H9 (cell line): ENCODE measurements at regions not wholly inside any gene's neighbourhood (a gene's known extent, or its start where the extent isn't known, plus 50 kb on each side); places are given as distances from the start of the nearest gene placed in this dataset.

Source experiments
- DNase-seq: peaks from one replicate; pipeline ENCODE4 v3.0.0-alpha.2; 2017
- H2AFZ ChIP-seq: one replicate; pipeline ENCODE4 v1.6.1; 2013; ENCODE audit warnings: mild to moderate bottlenecking, low read length, control low read depth, moderate library complexity
- H2AK5ac ChIP-seq: 2 replicates; pipeline ENCODE4 v1.6.1; 2013; ENCODE audit warnings: low read length, control low read depth, mixed read lengths; ENCODE audit not compliant: insufficient read length
- H2BK120ac ChIP-seq: one replicate; pipeline ENCODE4 v1.6.1; 2013; ENCODE audit warnings: low read depth, mild to moderate bottlenecking, low read length, control low read depth, inconsistent platforms; ENCODE audit not compliant: poor library complexity, severe bottlenecking
- H2BK12ac ChIP-seq: 2 replicates; pipeline ENCODE4 v1.6.1; 2013; ENCODE audit warnings: low read length, control low read depth, mixed read lengths, low read depth; ENCODE audit not compliant: insufficient read length
- H2BK15ac ChIP-seq: 2 replicates; pipeline ENCODE4 v1.6.1; 2013; ENCODE audit warnings: low read depth, low read length, control low read depth
- H2BK20ac ChIP-seq: one replicate; pipeline ENCODE4 v1.6.1; 2013; ENCODE audit warnings: low read depth, mild to moderate bottlenecking, low read length, control low read depth, inconsistent platforms; ENCODE audit not compliant: poor library complexity, severe bottlenecking
- H2BK5ac ChIP-seq: 2 replicates; pipeline ENCODE4 v1.6.1; 2013; ENCODE audit warnings: low read length, control low read depth, mixed read lengths; ENCODE audit not compliant: insufficient read length
- H3K14ac ChIP-seq: 2 replicates; pipeline ENCODE4 v1.6.1; 2013; ENCODE audit warnings: low read length, control low read depth; ENCODE audit not compliant: insufficient read depth
- H3K18ac ChIP-seq: 2 replicates; pipeline ENCODE4 v1.6.1; 2013; ENCODE audit warnings: low read depth, mild to moderate bottlenecking, mixed read lengths, low read length, control low read depth; ENCODE audit not compliant: insufficient read length
- H3K23ac ChIP-seq: 2 replicates; pipeline ENCODE4 v1.6.1; 2013; ENCODE audit warnings: low read length, control low read depth, mixed read lengths, low read depth; ENCODE audit not compliant: insufficient read length
- H3K23me2 ChIP-seq: 2 replicates; pipeline ENCODE4 v1.6.1; 2013; ENCODE audit warnings: low read depth, mild to moderate bottlenecking, mixed read lengths, low read length, control low read depth; ENCODE audit not compliant: insufficient read length, poor library complexity, severe bottlenecking
- H3K27ac ChIP-seq: 2 replicates; pipeline ENCODE4 v1.5.1; 2013; ENCODE audit warnings: low read length, control low read depth, mixed read lengths, low read depth; ENCODE audit not compliant: insufficient read length
- H3K27me3 ChIP-seq: 2 replicates; pipeline ENCODE4 v1.6.1; 2013; ENCODE audit warnings: low read length, control low read depth, inconsistent platforms; ENCODE audit not compliant: insufficient read depth
- H3K4ac ChIP-seq: 2 replicates; pipeline ENCODE4 v1.6.1; 2013; ENCODE audit warnings: low read depth, mild to moderate bottlenecking, control low read depth, inconsistent platforms, low read length, moderate library complexity
- H3K4me1 ChIP-seq: 2 replicates; pipeline ENCODE4 v1.6.1; 2013; ENCODE audit warnings: low read length, control low read depth, inconsistent platforms; ENCODE audit not compliant: insufficient read depth
- H3K4me2 ChIP-seq: 2 replicates; pipeline ENCODE4 v1.6.1; 2013; ENCODE audit warnings: low read length, control low read depth, mixed read lengths; ENCODE audit not compliant: insufficient read length, insufficient read depth
- H3K56ac ChIP-seq: 2 replicates; pipeline ENCODE4 v1.6.1; 2013; ENCODE audit warnings: low read depth, mild to moderate bottlenecking, mixed read lengths, low read length, control low read depth; ENCODE audit not compliant: insufficient read length
- H3K79me1 ChIP-seq: 2 replicates; pipeline ENCODE4 v1.6.1; 2013; ENCODE audit warnings: low read depth, mild to moderate bottlenecking, moderate library complexity, low read length, control low read depth, inconsistent platforms; ENCODE audit not compliant: insufficient read depth, poor library complexity, severe bottlenecking
- H3K79me2 ChIP-seq: 2 replicates; pipeline ENCODE4 v1.6.1; 2013; ENCODE audit warnings: low read length, control low read depth, inconsistent platforms; ENCODE audit not compliant: insufficient read depth
- H3K9ac ChIP-seq: 2 replicates; pipeline ENCODE4 v1.6.1; 2013; ENCODE audit warnings: low read length, control low read depth, mixed read lengths; ENCODE audit not compliant: insufficient read length; ENCODE audit errors: extremely low read depth
- H3K9me3 ChIP-seq: one replicate; pipeline ENCODE4 v1.6.1; 2013; ENCODE audit warnings: low read depth, low read length, inconsistent platforms; ENCODE audit not compliant: control insufficient read depth
- H3T11ph ChIP-seq: one replicate; pipeline ENCODE4 v1.6.1; 2013; ENCODE audit warnings: mild to moderate bottlenecking, low read length, control low read depth, inconsistent platforms
- H4K20me1 ChIP-seq: one replicate; pipeline ENCODE4 v1.6.1; 2013; ENCODE audit not compliant: control insufficient read depth, insufficient read length, insufficient read depth
- H4K5ac ChIP-seq: 2 replicates; pipeline ENCODE4 v1.6.1; 2013; ENCODE audit warnings: low read depth, mild to moderate bottlenecking, mixed read lengths, low read length, control low read depth; ENCODE audit not compliant: insufficient read length
- H4K8ac ChIP-seq: replicated peaks from 2 replicates; pipeline ENCODE4 v1.6.1; 2013; ENCODE audit warnings: low read length, control low read depth, mixed read lengths, low read depth; ENCODE audit not compliant: insufficient read length
- H4K91ac ChIP-seq: 2 replicates; pipeline ENCODE4 v1.6.1; 2013; ENCODE audit warnings: low read depth, mild to moderate bottlenecking, moderate library complexity, mixed read lengths, low read length, control low read depth; ENCODE audit not compliant: insufficient read length
- H3K27ac Mint-ChIP-seq, 3 experiments: 2 replicates in 2 of 3; 3 replicates in 1 of 3; pipeline ENCODE4 v1.8.0; 2020 to 2021; ENCODE audit warnings: mixed read lengths in 3 of 3, mild to moderate bottlenecking in 1 of 3, moderate library complexity in 1 of 3
- H3K27me3 Mint-ChIP-seq: 2 replicates; pipeline ENCODE4 v1.8.0; 2021; ENCODE audit warnings: low read depth, mild to moderate bottlenecking, moderate library complexity, mixed read lengths
- H3K36me3 Mint-ChIP-seq, 3 experiments: 2 replicates in 2 of 3; 3 replicates in 1 of 3; pipeline ENCODE4 v1.8.0; 2020 to 2021; ENCODE audit warnings: low read depth in 3 of 3, mixed read lengths in 3 of 3; ENCODE audit not compliant: insufficient read depth in 1 of 3
- H3K4me1 Mint-ChIP-seq, 2 experiments: 2 replicates each; pipeline ENCODE4 v1.8.0; 2020; ENCODE audit warnings: mixed read lengths in 2 of 2
- H3K4me3 Mint-ChIP-seq, 2 experiments: 2 replicates in 1 of 2; 3 replicates in 1 of 2; pipeline ENCODE4 v1.8.0; 2020 to 2021; ENCODE audit warnings: mild to moderate bottlenecking in 2 of 2, mixed read lengths in 2 of 2, moderate library complexity in 1 of 2
- H3K9me3 Mint-ChIP-seq, 2 experiments: 2 replicates in 1 of 2; 3 replicates in 1 of 2; pipeline ENCODE4 v1.8.0; 2020; ENCODE audit warnings: mild to moderate bottlenecking in 2 of 2, mixed read lengths in 2 of 2, moderate library complexity in 1 of 2
- WGBS: extraction: QIAGEN DNeasy Blood & Tissue Kit; methylation state at CpG from one replicate; pipeline ENCODE4 v1.1.7; 2013; ENCODE audit warnings: missing lambda C conversion rate, low lambda C conversion rate, mixed read lengths; ENCODE audit not compliant: insufficient read length; ENCODE audit errors: extremely low coverage; 5-methylcytosine and 5-hydroxymethylcytosine counted together
- TF ChIP-seq, protein P1 (sequence below): fragments of 200-600 bp; sonication (generic); conservative IDR thresholded peaks from 3 replicates; pipeline ENCODE4 v1.8.0; 2021; ENCODE audit warnings: antibody characterized with exemption, mild to moderate bottlenecking

DNA sequence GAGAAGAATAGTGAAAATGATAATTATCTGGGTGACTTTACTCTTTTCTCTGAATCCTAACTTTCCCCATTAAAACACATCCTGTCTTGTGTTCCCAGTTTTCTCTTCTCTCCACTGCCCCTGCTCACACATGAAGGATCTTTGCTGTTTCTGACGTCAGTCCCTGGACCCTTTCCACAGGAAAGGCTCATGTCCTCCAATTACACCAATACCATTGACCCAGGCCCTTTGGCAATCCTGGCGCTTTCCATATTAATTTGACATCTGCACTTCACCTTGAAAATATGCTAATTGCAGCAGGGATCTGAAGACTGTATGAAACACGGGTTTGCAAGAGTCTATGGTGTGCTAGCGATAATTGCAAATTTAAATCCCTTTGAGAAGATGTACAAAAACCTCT, 170.2 kb upstream of the GOT2 start:
- Histone ChIP-seq H3K9me3 (no peaks in the 10 kb centered on the region), H2AK5ac (no peak overlapping the region), H3K4me2 (no peak overlapping the region), H3K27ac (no peak overlapping the region), H2BK120ac (no peak overlapping the region), H3K9ac (no peak overlapping the region), H2AFZ (no peak overlapping the region), H3K79me2 (no peaks in the 10 kb centered on the region), H3K27me3 (no peaks in the 10 kb centered on the region), H3K14ac (no peak overlapping the region), H2BK12ac (no peak overlapping the region), H3T11ph (no peak overlapping the region), H3K56ac (no peak overlapping the region), H4K8ac (no peak overlapping the region), H3K4me1 (no peaks in the 10 kb centered on the region), H3K18ac (no peak overlapping the region), H2BK15ac (no peak overlapping the region), H4K20me1 (no peaks in the 10 kb centered on the region), H3K79me1 (no peaks in the 10 kb centered on the region), H4K91ac (no peak overlapping the region), H3K4ac (no peak overlapping the region), H3K23ac (no peak overlapping the region), H2BK20ac (no peak overlapping the region), H2BK5ac (no peak overlapping the region), H4K5ac (no peak overlapping the region), H3K23me2 (no peaks in the 10 kb centered on the region)
- no CpG with 5 or more reads among the region's 4 CpGs for whole genome bisulfite sequencing
- Mint-ChIP-seq H3K27ac (no peak overlapping the region), H3K4me3 (no peak overlapping the region), H3K4me1 (no peaks in the 10 kb centered on the region), H3K27me3 (no peaks in the 10 kb centered on the region), H3K9me3 (peaks cover 0 to 4% of the 10 kb centered on the region in 2 experiments; a peak in 2 of 5 replicates), H3K36me3 (no peaks in the 10 kb centered on the region)
- TF ChIP-seq, protein P1, sequence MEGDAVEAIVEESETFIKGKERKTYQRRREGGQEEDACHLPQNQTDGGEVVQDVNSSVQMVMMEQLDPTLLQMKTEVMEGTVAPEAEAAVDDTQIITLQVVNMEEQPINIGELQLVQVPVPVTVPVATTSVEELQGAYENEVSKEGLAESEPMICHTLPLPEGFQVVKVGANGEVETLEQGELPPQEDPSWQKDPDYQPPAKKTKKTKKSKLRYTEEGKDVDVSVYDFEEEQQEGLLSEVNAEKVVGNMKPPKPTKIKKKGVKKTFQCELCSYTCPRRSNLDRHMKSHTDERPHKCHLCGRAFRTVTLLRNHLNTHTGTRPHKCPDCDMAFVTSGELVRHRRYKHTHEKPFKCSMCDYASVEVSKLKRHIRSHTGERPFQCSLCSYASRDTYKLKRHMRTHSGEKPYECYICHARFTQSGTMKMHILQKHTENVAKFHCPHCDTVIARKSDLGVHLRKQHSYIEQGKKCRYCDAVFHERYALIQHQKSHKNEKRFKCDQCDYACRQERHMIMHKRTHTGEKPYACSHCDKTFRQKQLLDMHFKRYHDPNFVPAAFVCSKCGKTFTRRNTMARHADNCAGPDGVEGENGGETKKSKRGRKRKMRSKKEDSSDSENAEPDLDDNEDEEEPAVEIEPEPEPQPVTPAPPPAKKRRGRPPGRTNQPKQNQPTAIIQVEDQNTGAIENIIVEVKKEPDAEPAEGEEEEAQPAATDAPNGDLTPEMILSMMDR = no peak
- no peak for DNase-seq
